SK-N-SH (cell line): ENCODE measurements at regions not wholly inside any gene's neighbourhood (a gene's known extent, or its start where the extent isn't known, plus 50 kb on each side); places are given as distances from the start of the nearest gene placed in this dataset.

ENCODE experiments used
- CTCF ChIA-PET: fragments of 300-600, 350-600 bp; formaldehyde crosslinking; extraction: SDS; loops from one replicate; lab custom pipeline; 2021; lab: Yijun Ruan, JAX
- POLR2A ChIA-PET: fragments of 350-600 bp; sonication (Branson Sonifier 250); formaldehyde crosslinking; extraction: SDS; loops from one replicate; lab custom pipeline; 2020; ENCODE audit warnings: antibody characterized with exemption, inconsistent platforms; lab: Yijun Ruan, JAX
- DNase-seq: peaks from one replicate; pipeline ENCODE4 v3.0.0; 2012
- H2AFZ ChIP-seq: fragments of 200-600 bp; sonication (generic); 2 replicates; pipeline ENCODE4 v1.8.1; 2016; ENCODE audit warnings: antibody characterized with exemption, mild to moderate bottlenecking, low read depth
- H3F3A ChIP-seq: fragments of 200-600 bp; sonication (generic); replicated peaks from 2 replicates; pipeline ENCODE3; 2016; ENCODE audit warnings: antibody characterized with exemption, mild to moderate bottlenecking; ENCODE audit not compliant: insufficient read depth
- H3K27ac ChIP-seq, 2 experiments: fragments of 200-500 bp in 1 of 2; fragments of 200-600 bp in 1 of 2; sonication (Bioruptor generic) in 1 of 2; sonication (generic), shearing (Covaris generic) in 1 of 2; 2 replicates each; pipeline versions ENCODE4 v1.5.1 to v1.6.1; 2014 to 2016; ENCODE audit warnings: low read depth in 2 of 2, inconsistent platforms in 1 of 2, low read length in 1 of 2, mild to moderate bottlenecking in 1 of 2, mixed read lengths in 1 of 2
- H3K27me3 ChIP-seq: fragments of 200-600 bp; sonication (generic), shearing (Covaris generic); 2 replicates; pipeline ENCODE4 v1.6.1; 2016; ENCODE audit warnings: mixed run types; ENCODE audit not compliant: insufficient read depth
- H3K36me3 ChIP-seq, 2 experiments: fragments of 200-500 bp in 1 of 2; fragments of 200-600 bp in 1 of 2; sonication (Bioruptor generic) in 1 of 2; sonication (generic) in 1 of 2; replicated peaks in 1 of 2; 2 replicates each; pipeline versions ENCODE3 to v1.5.1; 2014 to 2016; ENCODE audit warnings: low read length in 1 of 2, mild to moderate bottlenecking in 1 of 2; ENCODE audit not compliant: insufficient read depth in 2 of 2, control insufficient read depth in 1 of 2
- H3K4me1 ChIP-seq, 2 experiments: fragments of 200-500 bp in 1 of 2; fragments of 200-600 bp in 1 of 2; sonication (Bioruptor generic) in 1 of 2; sonication (generic), shearing (Covaris generic) in 1 of 2; 2 replicates each; pipeline versions ENCODE4 v1.5.1 to v1.6.1; 2014 to 2016; ENCODE audit warnings: low read depth in 1 of 2, low read length in 1 of 2, mixed run types in 1 of 2; ENCODE audit not compliant: insufficient read depth in 2 of 2, control insufficient read depth in 1 of 2
- H3K4me2 ChIP-seq: fragments of 200-600 bp; sonication (generic), shearing (Covaris generic); 2 replicates; pipeline ENCODE4 v1.6.1; 2017; ENCODE audit warnings: mixed run types
- H3K4me3 ChIP-seq, 2 experiments: fragments of 200-500 bp in 1 of 2; fragments of 200-600 bp in 1 of 2; sonication (Bioruptor generic) in 1 of 2; sonication (generic), shearing (Covaris generic) in 1 of 2; 2 replicates each; pipeline versions ENCODE4 v1.5.1 to v1.8.1; 2014 to 2016; ENCODE audit warnings: low read depth in 2 of 2, inconsistent platforms in 1 of 2, low read length in 1 of 2, mild to moderate bottlenecking in 1 of 2, mixed read lengths in 1 of 2, moderate library complexity in 1 of 2
- H3K79me2 ChIP-seq: fragments of 200-600 bp; sonication (generic); 2 replicates; pipeline ENCODE4 v1.8.1; 2017; ENCODE audit warnings: mild to moderate bottlenecking; ENCODE audit not compliant: insufficient read depth
- H3K9ac ChIP-seq: fragments of 200-600 bp; sonication (generic); 2 replicates; pipeline ENCODE4 v1.6.1; 2017; ENCODE audit warnings: mixed run types
- H3K9me2 ChIP-seq: fragments of 200-600 bp; sonication (generic); 2 replicates; pipeline ENCODE4 v1.6.1; 2017; ENCODE audit warnings: mixed run types
- H3K9me3 ChIP-seq: fragments of 200-600 bp; sonication (generic); 2 replicates; pipeline ENCODE4 v1.6.1; 2017; ENCODE audit warnings: mixed run types, mild to moderate bottlenecking, moderate library complexity
- H4K20me1 ChIP-seq: fragments of 200-600 bp; sonication (generic); 2 replicates; pipeline ENCODE4 v1.6.1; 2017; ENCODE audit warnings: mild to moderate bottlenecking, mixed run types; ENCODE audit not compliant: insufficient read depth
- CHD2 ChIP-seq: fragments of 150-350 bp; IDR thresholded peaks from 2 replicates; pipeline ENCODE4 v1.6.1; 2018; ENCODE audit warnings: low read length; ENCODE audit not compliant: partially characterized antibody
- CTCF ChIP-seq: fragments of 200-600 bp; sonication (generic); IDR thresholded peaks from 2 replicates; pipeline ENCODE4 v1.6.1; 2017; ENCODE audit warnings: antibody characterized with exemption, mild to moderate bottlenecking, moderate library complexity
- FOSL2 ChIP-seq: IDR thresholded peaks from 2 replicates; pipeline ENCODE4 v1.4.0; 2012; ENCODE audit warnings: low read depth, mild to moderate bottlenecking, moderate library complexity, borderline replicate concordance
- FOXJ3 ChIP-seq: sonication (generic); formaldehyde crosslinking; IDR thresholded peaks from 2 replicates; pipeline ENCODE4 v1.5.1; 2020; ENCODE audit warnings: mild to moderate bottlenecking, missing genetic modification reagents
- FOXM1 ChIP-seq: IDR thresholded peaks from 2 replicates; pipeline ENCODE4 v1.4.0; 2012; ENCODE audit warnings: low read depth, mild to moderate bottlenecking
- MXI1 ChIP-seq: IDR thresholded peaks from 2 replicates; pipeline ENCODE4 v1.6.1; 2012; ENCODE audit warnings: mild to moderate bottlenecking, low read depth, low read length, improper control_type of control experiment
- PBX3 ChIP-seq: IDR thresholded peaks from 2 replicates; pipeline ENCODE4; 2012
- POLR2AphosphoS5 ChIP-seq: IDR thresholded peaks from 2 replicates; pipeline ENCODE4 v1.6.1; 2012; ENCODE audit warnings: low read depth, low read length
- RCOR1 ChIP-seq: fragments of 150-350 bp; IDR thresholded peaks from 2 replicates; pipeline ENCODE4 v1.6.1; 2017; ENCODE audit warnings: antibody characterized with exemption, low read length
- SMC3 ChIP-seq: IDR thresholded peaks from 2 replicates; pipeline ENCODE4 v1.6.1; 2012; ENCODE audit warnings: low read depth, low read length, improper control_type of control experiment
- TCF12 ChIP-seq: IDR thresholded peaks from 2 replicates; pipeline ENCODE4 v1.4.0; 2012
- USF1 ChIP-seq: IDR thresholded peaks from 2 replicates; pipeline ENCODE4 v1.4.0; 2012; ENCODE audit warnings: low read depth, borderline replicate concordance
- YY1 ChIP-seq: IDR thresholded peaks from 2 replicates; pipeline ENCODE4 v1.4.0; 2012; ENCODE audit warnings: low read depth, mild to moderate bottlenecking
- ZBTB33 ChIP-seq: IDR thresholded peaks from 2 replicates; pipeline ENCODE4 v1.4.0; 2012; ENCODE audit warnings: low read depth, borderline replicate concordance
- WGBS: methylation state at CpG from one replicate; pipeline ENCODE4 v1.1.6; 2017; ENCODE audit warnings: low lambda C conversion rate; 5-methylcytosine and 5-hydroxymethylcytosine counted together

GRCh38 chr7:15922002-15922401 is 235.5 kb upstream of the MEOX2 start:
- H3K4me2 ChIP-seq, result no peak overlapping the region
- no peaks in the 10 kb centered on the region for H3K36me3 ChIP-seq
- no peak for DNase-seq
- no peak overlapping the region for H3K4me3 ChIP-seq
- TF ChIP-seq MXI1 (no peak), PBX3 (no peak), FOXJ3 (CRISPR knock-in tag) (no peak), TCF12 (no peak), FOSL2 (no peak), ZBTB33 (no peak), YY1 (no peak), SMC3 (no peak), FOXM1 (no peak), CHD2 (no peak), RCOR1 (no peak), POLR2AphosphoS5 (no peak)
- no peaks in the 10 kb centered on the region for H3K9me3 ChIP-seq
- no peaks in the 10 kb centered on the region for H3K79me2 ChIP-seq
- 0 out of 4 replicates have a peak, but pooled peaks cover 0 to 6% of the 10 kb centered on the region in 2 experiments for H3K4me1 ChIP-seq
- no peak overlapping the region for H3K9ac ChIP-seq
- H3F3A ChIP-seq, result peaks cover 4% of the 10 kb centered on the region
- H3K27me3 ChIP-seq, result no peaks in the 10 kb centered on the region; the same call in 1 of the 2 replicates
- no peaks in the 10 kb centered on the region for H4K20me1 ChIP-seq
- no peak overlapping the region for H2AFZ ChIP-seq
- H3K9me2 ChIP-seq, result no peaks in the 10 kb centered on the region
- H3K27ac ChIP-seq, result no peak overlapping the region
- ChIA-PET POLR2A (no interaction called here), CTCF (no interaction called here)

GRCh38 chr7:15921576-15921975 is 235.1 kb upstream of the MEOX2 start:
- Histone ChIP-seq H3K4me3 (no peak overlapping the region), H3K9me2 (no peaks in the 10 kb centered on the region), H3F3A (peaks cover 4% of the 10 kb centered on the region), H3K27me3 (no peaks in the 10 kb centered on the region; the same call in 1 of the 2 replicates), H3K36me3 (no peaks in the 10 kb centered on the region), H3K4me2 (peak overlapping the region; percentile 72), H3K27ac (no peak overlapping the region), H2AFZ (no peak overlapping the region; the same call in 1 of the 2 replicates), H3K9ac (no peak overlapping the region), H3K9me3 (no peaks in the 10 kb centered on the region), H4K20me1 (no peaks in the 10 kb centered on the region), H3K4me1 (0 out of 4 replicates have a peak, but pooled peaks cover 0 to 6% of the 10 kb centered on the region in 2 experiments), H3K79me2 (no peaks in the 10 kb centered on the region)
- 3% methylated on average over 3 of the region's 3 CpGs for WGBS
- ChIA-PET POLR2A (no interaction called here), CTCF (no interaction called here)
- DNase-seq, result no peak
- TF ChIP-seq USF1 (no peak), CTCF (peak; percentile 36; the same call in 1 of the 2 replicates)
